ENCODE measurements at regions not wholly inside any gene's neighbourhood (a gene's known extent, or its start where the extent isn't known, plus 50 kb on each side); places are given as distances from the start of the nearest gene placed in this dataset.
"Not testable (repeated sequence)": the region's sequence is repeated elsewhere in the genome, so short reads cannot be mapped to it uniquely, and the experiment has no call there.

- no peak for TF ChIP-seq TSHZ2 (CRISPR knock-in tag; IDR thresholded peaks at IDR 0.05)
Observed at GRCh38 chr11:81792416-81792815, 941.2 kb downstream of the FAM181B start (continued).

GRCh38 chr11:81787584-81788049 is 946.0 kb downstream of the FAM181B start:
- no peak for ATAC-seq
- no peak for TF ChIP-seq ZNF8 (CRISPR knock-in tag; IDR thresholded peaks at IDR 0.05)
- TF ChIP-seq BACH2 (CRISPR knock-in tag; IDR thresholded peaks at IDR 0.05; ENCODE audit: borderline replicate concordance), result no peak
- no peak for TF ChIP-seq RARB (CRISPR knock-in tag; IDR thresholded peaks at IDR 0.05)
- TF ChIP-seq TOX (CRISPR knock-in tag; IDR thresholded peaks at IDR 0.05; ENCODE audit: borderline replicate concordance), result no peak
- no peak for TF ChIP-seq SNAI2 (CRISPR knock-in tag; IDR thresholded peaks at IDR 0.05)
- no peak for TF ChIP-seq ISL1 (CRISPR knock-in tag; IDR thresholded peaks at IDR 0.05)
- TF ChIP-seq CSRNP3 (CRISPR knock-in tag; IDR thresholded peaks at IDR 0.05), result no peak
- no peak for TF ChIP-seq ESRRG (CRISPR knock-in tag; IDR thresholded peaks at IDR 0.05)
- no peak for TF ChIP-seq GLIS3 (CRISPR knock-in tag; IDR thresholded peaks at IDR 0.05)

GRCh38 chr11:81772166-81772565 is 961.5 kb downstream of the FAM181B start:
- ATAC-seq, result no peak
- TF ChIP-seq ZNF565 (CRISPR knock-in tag; conservative IDR thresholded peaks at IDR 0.05; ENCODE audit: low read depth) (no peak), CSRNP3 (CRISPR knock-in tag; IDR thresholded peaks at IDR 0.05) (no peak), ISL1 (CRISPR knock-in tag; IDR thresholded peaks at IDR 0.05) (no peak), CSDC2 (CRISPR knock-in tag; IDR thresholded peaks at IDR 0.05) (no peak), SNAI2 (CRISPR knock-in tag; IDR thresholded peaks at IDR 0.05) (no peak)

- not testable (repeated sequence) for ATAC-seq
Observed at GRCh38 chr11:81769906-81770305, 963.8 kb downstream of the FAM181B start.

GRCh38 chr11:81756864-81757595 is 976.6 kb downstream of the FAM181B start:
- ATAC-seq, result no peak

More at GRCh38 chr11:81756864-81757595, 976.6 kb downstream of the FAM181B start:
- TF ChIP-seq TSHZ2 (CRISPR knock-in tag; IDR thresholded peaks at IDR 0.05), result no peak
- no peak for TF ChIP-seq RARB (CRISPR knock-in tag; IDR thresholded peaks at IDR 0.05)
- no peak for TF ChIP-seq ZNF70 (CRISPR knock-in tag; IDR thresholded peaks at IDR 0.05)
- no peak for TF ChIP-seq ZFP30 (CRISPR knock-in tag; IDR thresholded peaks at IDR 0.05)
- TF ChIP-seq CSDC2 (CRISPR knock-in tag; IDR thresholded peaks at IDR 0.05), result no peak
- TF ChIP-seq ZFP3 (CRISPR knock-in tag; IDR thresholded peaks at IDR 0.05), result no peak
- no peak for TF ChIP-seq PATZ1 (CRISPR knock-in tag; IDR thresholded peaks at IDR 0.05; ENCODE audit: borderline replicate concordance)
- TF ChIP-seq OSR1 (CRISPR knock-in tag; IDR thresholded peaks at IDR 0.05), result no peak
- no peak for TF ChIP-seq ZC3H10 (CRISPR knock-in tag; IDR thresholded peaks at IDR 0.05)
- TF ChIP-seq PPARA (CRISPR knock-in tag; IDR thresholded peaks at IDR 0.05; ENCODE audit: borderline replicate concordance), result no peak
- no peak for TF ChIP-seq GLIS3 (CRISPR knock-in tag; IDR thresholded peaks at IDR 0.05)
- no peak for TF ChIP-seq ARNTL (CRISPR knock-in tag; IDR thresholded peaks at IDR 0.05; ENCODE audit: borderline replicate concordance, low read depth)

All from SK-N-SH treated with all-trans-retinoic acid at 6 μM for 48 hours (cell line).